ENCODE measurements at regions not wholly inside any gene's neighbourhood (a gene's known extent, or its start where the extent isn't known, plus 50 kb on each side); places are given as distances from the start of the nearest gene placed in this dataset.

GRCh38 chr9:25427290-25427689, 251.0 kb downstream of the TUSC1 start:
- Histone ChIP-seq H3K56ac (ENCODE audit: extremely low read depth, insufficient read depth, low read length) (no peak overlapping the region), H2BK5ac (ENCODE audit: low read depth, low read length, poor library complexity, severe bottlenecking) (no peak overlapping the region), H2BK20ac (ENCODE audit: low read depth, low read length) (no peak overlapping the region), H3K18ac (ENCODE audit: low read depth, low read length) (no peak overlapping the region), H3K4me1 (ENCODE audit: control insufficient read depth, insufficient read depth, low read length) (no peaks in the 10 kb centered on the region), H3K36me3 (ENCODE audit: control insufficient read depth, insufficient read depth, low read length) (no peaks in the 10 kb centered on the region), H3K23ac (ENCODE audit: low read depth, low read length) (no peak overlapping the region), H3K9me1 (ENCODE audit: insufficient read depth, low read length) (no peaks in the 10 kb centered on the region), H2BK120ac (ENCODE audit: low read depth, low read length) (no peak overlapping the region), H2BK15ac (ENCODE audit: low read depth, low read length) (no peak overlapping the region), H4K20me1 (ENCODE audit: insufficient read depth, low read length) (no peaks in the 10 kb centered on the region), H3K27ac (ENCODE audit: insufficient read depth, low read length) (no peak overlapping the region), H2AK5ac (ENCODE audit: low read depth, low read length) (no peak overlapping the region), H3K14ac (replicated peaks; ENCODE audit: low read depth, low read length) (no peak overlapping the region), H3K9ac (ENCODE audit: low read depth, low read length) (no peak overlapping the region), H4K91ac (ENCODE audit: insufficient read depth, low read depth, low read length) (no peak overlapping the region), H3K79me1 (ENCODE audit: low read depth in 1 of 2, low read length in 2 of 2) (no peaks in the 10 kb centered on the region), H3K27me3 (ENCODE audit: control insufficient read depth, insufficient read depth, low read length) (no peaks in the 10 kb centered on the region), H3K4me2 (ENCODE audit: low read depth, low read length) (no peak overlapping the region), H4K8ac (ENCODE audit: low read depth in 2 of 2, low read length in 2 of 2) (no peak overlapping the region), H3K4ac (ENCODE audit: low read depth, low read length) (no peak overlapping the region), H2AK9ac (replicated peaks; ENCODE audit: low read depth, low read length, poor library complexity) (no peak overlapping the region), H2AFZ (replicated peaks; ENCODE audit: low read length, poor library complexity) (no peak overlapping the region), H3K9me3 (ENCODE audit: control insufficient read depth, insufficient read depth, low read length) (peaks cover 7% of the 10 kb centered on the region; the same call in 1 of the 2 replicates), H3K4me3 (ENCODE audit: insufficient read depth, low read depth, low read length) (no peak overlapping the region), H4K5ac (ENCODE audit: low read depth, low read length) (no peak overlapping the region)
- ChIA-PET CTCF (no interaction called here), POLR2A (ENCODE audit: unreplicated experiment) (no interaction called here)
- BruUV-seq (replicated peaks): no TSS peak
- ATAC-seq (ENCODE audit: low read depth) (no peak), DNase-seq (no peak)
- intact Hi-C loops (cut with micrococcal nuclease) (no loop called here), in situ Hi-C loops (cut with MboI; ENCODE audit: low sequenced_read_pairs) (no loop called here), dilution Hi-C loops (cut with HindIII; ENCODE audit: low sequenced_read_pairs, unreplicated experiment) (no loop called here)
- TF ChIP-seq CTCF (conservative IDR thresholded peaks at IDR 0.05; ENCODE audit: low read depth, low read length) (no peak), CEBPB (IDR thresholded peaks at IDR 0.05; ENCODE audit: low read depth, low read length) (no peak), CHD1 (IDR thresholded peaks at IDR 0.05; ENCODE audit: low read depth, low read length) (no peak), RCOR1 (IDR thresholded peaks at IDR 0.05; ENCODE audit: insufficient replicate concordance, low read length) (no peak), RAD21 (IDR thresholded peaks at IDR 0.05; ENCODE audit: low read length) (no peak), RFX5 (IDR thresholded peaks at IDR 0.05; ENCODE audit: low read depth, low read length) (no peak), USF2 (IDR thresholded peaks at IDR 0.05; ENCODE audit: low read depth, low read length) (no peak), BHLHE40 (IDR thresholded peaks at IDR 0.05; ENCODE audit: low read depth, low read length) (no peak), NFE2L2 (IDR thresholded peaks at IDR 0.05; ENCODE audit: low read depth, low read length) (no peak), FOS (IDR thresholded peaks at IDR 0.05; ENCODE audit: low read depth, low read length) (no peak), POLR2A (IDR thresholded peaks at IDR 0.05; ENCODE audit: low read depth, low read length) (no peak), SMC3 (IDR thresholded peaks at IDR 0.05; ENCODE audit: low read depth, low read length) (no peak)
- WGBS, 2 experiments (ENCODE audit: extremely low coverage in 2 of 2, insufficient read length in 1 of 2): 33% methylated on average over 1 of the region's 4 CpGs; no CpG with 5 or more reads in 1 of the 2 experiments

Measured in IMR-90 (cell line).